ENCODE measurements at regions not wholly inside any gene's neighbourhood (a gene's known extent, or its start where the extent isn't known, plus 50 kb on each side); places are given as distances from the start of the nearest gene placed in this dataset.

GRCh38 chr2:74066491-74067203 is 81.1 kb downstream of the BOLA3 start:
- no peak for DNase-seq

GRCh38 chr2:74067221-74067747 is 80.4 kb downstream of the BOLA3 start:
- DNase-seq: no peak

- DNase-seq: no peak
Measured at GRCh38 chr2:74070991-74071390, 76.7 kb downstream of the BOLA3 start.

GRCh38 chr2:74071426-74071825 is 76.3 kb downstream of the BOLA3 start:
- DNase-seq: no peak

DNA sequence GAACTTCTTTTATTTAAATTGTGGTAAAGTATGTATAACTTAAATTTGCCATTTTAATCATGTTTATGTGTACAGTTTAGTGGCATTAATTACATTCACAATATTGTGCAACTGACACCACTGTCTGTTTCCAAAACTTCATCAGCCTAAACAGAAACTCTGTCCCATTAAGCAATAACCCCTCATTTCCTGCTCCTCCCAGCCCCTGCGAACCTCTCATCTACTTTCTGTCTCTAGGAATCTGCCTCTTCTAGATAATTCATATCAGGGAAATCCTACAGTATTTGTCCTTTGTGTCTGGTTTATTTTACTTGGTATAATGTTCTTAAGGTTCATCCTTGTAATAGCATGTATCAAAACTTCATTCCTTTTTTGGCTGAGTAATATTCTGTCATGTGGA is 75.1 kb downstream of the BOLA3 start:
- DNase-seq: no peak

GRCh38 chr2:74074487-74074886 is 73.2 kb downstream of the BOLA3 start:
- no peak for DNase-seq

DNA sequence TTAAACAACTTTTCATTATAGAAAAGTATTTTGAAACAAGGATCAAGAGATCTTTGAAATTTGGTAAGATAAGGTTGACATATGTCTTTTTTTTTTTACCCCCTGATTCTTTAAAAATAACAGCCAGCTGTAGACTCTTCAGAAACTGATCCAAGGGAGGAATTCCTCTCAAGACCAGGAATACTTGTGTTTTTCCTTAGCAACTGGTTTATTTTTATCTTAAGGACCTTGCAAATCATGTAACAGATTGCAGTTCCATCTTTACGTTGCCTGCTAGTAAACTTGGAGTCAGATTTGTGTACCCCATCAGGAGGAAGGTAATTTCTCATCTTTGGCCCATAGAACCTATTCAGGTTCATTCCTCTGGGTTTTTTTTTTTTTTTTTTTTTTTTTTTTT is 71.6 kb downstream of the BOLA3 start:
- DNase-seq: no peak

GRCh38 chr2:74077636-74078035 is 70.1 kb downstream of the BOLA3 start:
- DNase-seq: no peak

GRCh38 chr2:74078466-74078865 is 69.2 kb downstream of the BOLA3 start:
- no peak for DNase-seq

- DNase-seq: no peak
Measured at GRCh38 chr2:74079522-74080341, 68.0 kb downstream of the BOLA3 start.

DNA sequence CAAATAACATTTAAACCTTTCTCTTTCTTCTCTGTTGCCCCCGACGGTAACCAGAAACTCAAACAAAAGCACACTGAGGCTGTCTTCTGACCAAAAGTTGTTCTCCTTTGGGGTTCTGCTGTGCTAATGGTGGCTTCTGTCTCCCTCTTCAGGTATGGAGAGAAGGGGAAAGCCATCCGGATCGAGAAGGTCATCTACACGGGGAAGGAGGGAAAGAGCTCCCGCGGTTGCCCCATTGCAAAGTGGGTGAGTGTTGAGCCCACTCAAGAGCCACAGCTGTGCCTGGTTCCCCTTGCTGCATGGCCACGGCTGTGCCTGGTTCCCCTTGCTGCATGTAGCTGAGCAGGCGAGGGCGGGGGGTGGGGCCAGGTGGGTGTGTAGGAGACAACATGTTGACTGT is 67.4 kb downstream of the BOLA3 start:
- peak; percentile 8 for DNase-seq

DNA sequence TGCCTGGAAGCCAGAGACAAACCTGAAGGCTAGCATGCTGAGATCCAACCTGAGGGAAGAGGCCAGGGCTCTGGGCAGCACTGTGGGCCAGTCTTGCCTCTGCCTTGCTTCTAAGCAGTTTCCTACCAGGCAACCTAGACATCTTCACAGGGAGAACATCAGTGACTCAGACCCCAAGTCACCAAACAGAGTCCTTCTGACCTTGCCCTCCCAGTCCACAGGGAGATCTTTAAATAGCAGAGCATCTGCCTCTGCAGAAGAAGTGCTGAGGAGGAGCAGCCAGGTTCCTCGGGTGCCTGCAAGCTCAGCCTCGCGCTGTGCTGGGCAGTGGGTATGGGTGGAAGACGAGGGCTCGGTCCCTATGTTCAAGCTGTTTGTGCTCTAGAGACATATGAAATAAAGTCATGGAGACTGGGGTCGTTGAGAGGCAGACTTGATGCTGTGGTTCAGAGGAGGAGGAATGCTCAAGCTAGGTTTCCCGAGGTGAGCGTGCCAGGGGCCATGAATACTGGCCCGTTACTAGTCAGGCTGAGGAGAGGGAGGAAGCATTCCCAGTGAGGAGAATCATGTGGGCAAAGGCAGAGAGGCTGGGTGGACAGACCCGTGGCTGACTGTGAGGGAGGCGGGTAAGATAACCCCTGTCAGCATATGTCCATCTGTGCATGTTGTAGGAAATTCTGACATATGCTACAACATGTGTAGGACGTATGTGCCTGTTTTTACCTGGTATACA is 66.5 kb downstream of the BOLA3 start:
- DNase-seq: no peak

DNA sequence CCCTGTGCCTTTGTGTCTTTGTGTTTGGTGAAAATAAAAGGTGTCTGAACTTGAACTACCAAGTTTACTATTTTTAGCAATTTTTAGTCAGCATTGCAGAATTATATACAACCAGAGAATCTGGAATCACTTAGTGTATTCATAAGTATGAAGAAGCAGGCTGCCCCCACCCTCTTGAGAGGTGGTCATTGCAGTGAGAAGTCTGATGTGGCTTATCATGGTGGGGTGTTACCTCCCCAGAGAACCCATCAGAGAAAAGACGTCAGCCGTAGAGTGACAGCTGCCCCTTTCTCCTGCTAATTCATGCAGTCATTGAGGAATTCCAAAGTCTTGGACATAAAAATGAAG is 66.0 kb downstream of the BOLA3 start:
- no peak for DNase-seq

- no peak for DNase-seq
Measured at GRCh38 chr2:74083750-74084149, 64.0 kb downstream of the BOLA3 start.
